Thyroid gland (tissue), 4 donors: ENCODE measurements at regions not wholly inside any gene's neighbourhood (a gene's known extent, or its start where the extent isn't known, plus 50 kb on each side); places are given as distances from the start of the nearest gene placed in this dataset.

Source experiments
- CTCF ChIP-seq, 6 experiments: fragments of 200-600 bp in 3 of 6; fragments of 450-650 bp in 3 of 6; sonication (generic) in 3 of 6; IDR thresholded peaks; one replicate each; pipeline ENCODE4 v1.5.1; 2016 to 2019; ENCODE audit warnings: antibody characterized with exemption in 6 of 6, mild to moderate bottlenecking in 2 of 6, inconsistent platforms in 1 of 6, moderate library complexity in 1 of 6
- POLR2A ChIP-seq, 2 donors: fragments of 450-650 bp; IDR thresholded peaks; one replicate each; pipeline ENCODE4 v1.6.1; 2017; ENCODE audit warnings: antibody characterized with exemption in 2 of 2, mild to moderate bottlenecking in 2 of 2, moderate library complexity in 1 of 2

GRCh38 chrX:5307416-5307815, 921.3 kb downstream of the NLGN4X start:
- TF ChIP-seq POLR2A (IDR thresholded peaks at IDR 0.05) (no peak), CTCF (IDR thresholded peaks at IDR 0.05) (no peak)
